H9 (cell line): ENCODE measurements at regions not wholly inside any gene's neighbourhood (a gene's known extent, or its start where the extent isn't known, plus 50 kb on each side); places are given as distances from the start of the nearest gene placed in this dataset.

Experiments
- DNase-seq: peaks from one replicate; pipeline ENCODE4 v3.0.0-alpha.2; 2017
- H2AFZ ChIP-seq: one replicate; pipeline ENCODE4 v1.6.1; 2013; ENCODE audit warnings: mild to moderate bottlenecking, low read length, control low read depth, moderate library complexity
- H2AK5ac ChIP-seq: 2 replicates; pipeline ENCODE4 v1.6.1; 2013; ENCODE audit warnings: low read length, control low read depth, mixed read lengths; ENCODE audit not compliant: insufficient read length
- H2BK120ac ChIP-seq: one replicate; pipeline ENCODE4 v1.6.1; 2013; ENCODE audit warnings: low read depth, mild to moderate bottlenecking, low read length, control low read depth, inconsistent platforms; ENCODE audit not compliant: poor library complexity, severe bottlenecking
- H2BK12ac ChIP-seq: 2 replicates; pipeline ENCODE4 v1.6.1; 2013; ENCODE audit warnings: low read length, control low read depth, mixed read lengths, low read depth; ENCODE audit not compliant: insufficient read length
- H2BK15ac ChIP-seq: 2 replicates; pipeline ENCODE4 v1.6.1; 2013; ENCODE audit warnings: low read depth, low read length, control low read depth
- H2BK20ac ChIP-seq: one replicate; pipeline ENCODE4 v1.6.1; 2013; ENCODE audit warnings: low read depth, mild to moderate bottlenecking, low read length, control low read depth, inconsistent platforms; ENCODE audit not compliant: poor library complexity, severe bottlenecking
- H2BK5ac ChIP-seq: 2 replicates; pipeline ENCODE4 v1.6.1; 2013; ENCODE audit warnings: low read length, control low read depth, mixed read lengths; ENCODE audit not compliant: insufficient read length
- H3K14ac ChIP-seq: 2 replicates; pipeline ENCODE4 v1.6.1; 2013; ENCODE audit warnings: low read length, control low read depth; ENCODE audit not compliant: insufficient read depth
- H3K18ac ChIP-seq: 2 replicates; pipeline ENCODE4 v1.6.1; 2013; ENCODE audit warnings: low read depth, mild to moderate bottlenecking, mixed read lengths, low read length, control low read depth; ENCODE audit not compliant: insufficient read length
- H3K23ac ChIP-seq: 2 replicates; pipeline ENCODE4 v1.6.1; 2013; ENCODE audit warnings: low read length, control low read depth, mixed read lengths, low read depth; ENCODE audit not compliant: insufficient read length
- H3K23me2 ChIP-seq: 2 replicates; pipeline ENCODE4 v1.6.1; 2013; ENCODE audit warnings: low read depth, mild to moderate bottlenecking, mixed read lengths, low read length, control low read depth; ENCODE audit not compliant: insufficient read length, poor library complexity, severe bottlenecking
- H3K27ac ChIP-seq: 2 replicates; pipeline ENCODE4 v1.5.1; 2013; ENCODE audit warnings: low read length, control low read depth, mixed read lengths, low read depth; ENCODE audit not compliant: insufficient read length
- H3K27me3 ChIP-seq: 2 replicates; pipeline ENCODE4 v1.6.1; 2013; ENCODE audit warnings: low read length, control low read depth, inconsistent platforms; ENCODE audit not compliant: insufficient read depth
- H3K4ac ChIP-seq: 2 replicates; pipeline ENCODE4 v1.6.1; 2013; ENCODE audit warnings: low read depth, mild to moderate bottlenecking, control low read depth, inconsistent platforms, low read length, moderate library complexity
- H3K4me1 ChIP-seq: 2 replicates; pipeline ENCODE4 v1.6.1; 2013; ENCODE audit warnings: low read length, control low read depth, inconsistent platforms; ENCODE audit not compliant: insufficient read depth
- H3K4me2 ChIP-seq: 2 replicates; pipeline ENCODE4 v1.6.1; 2013; ENCODE audit warnings: low read length, control low read depth, mixed read lengths; ENCODE audit not compliant: insufficient read length, insufficient read depth
- H3K56ac ChIP-seq: 2 replicates; pipeline ENCODE4 v1.6.1; 2013; ENCODE audit warnings: low read depth, mild to moderate bottlenecking, mixed read lengths, low read length, control low read depth; ENCODE audit not compliant: insufficient read length
- H3K79me1 ChIP-seq: 2 replicates; pipeline ENCODE4 v1.6.1; 2013; ENCODE audit warnings: low read depth, mild to moderate bottlenecking, moderate library complexity, low read length, control low read depth, inconsistent platforms; ENCODE audit not compliant: insufficient read depth, poor library complexity, severe bottlenecking
- H3K79me2 ChIP-seq: 2 replicates; pipeline ENCODE4 v1.6.1; 2013; ENCODE audit warnings: low read length, control low read depth, inconsistent platforms; ENCODE audit not compliant: insufficient read depth
- H3K9ac ChIP-seq: 2 replicates; pipeline ENCODE4 v1.6.1; 2013; ENCODE audit warnings: low read length, control low read depth, mixed read lengths; ENCODE audit not compliant: insufficient read length; ENCODE audit errors: extremely low read depth
- H3K9me3 ChIP-seq: one replicate; pipeline ENCODE4 v1.6.1; 2013; ENCODE audit warnings: low read depth, low read length, inconsistent platforms; ENCODE audit not compliant: control insufficient read depth
- H3T11ph ChIP-seq: one replicate; pipeline ENCODE4 v1.6.1; 2013; ENCODE audit warnings: mild to moderate bottlenecking, low read length, control low read depth, inconsistent platforms
- H4K20me1 ChIP-seq: one replicate; pipeline ENCODE4 v1.6.1; 2013; ENCODE audit not compliant: control insufficient read depth, insufficient read length, insufficient read depth
- H4K5ac ChIP-seq: 2 replicates; pipeline ENCODE4 v1.6.1; 2013; ENCODE audit warnings: low read depth, mild to moderate bottlenecking, mixed read lengths, low read length, control low read depth; ENCODE audit not compliant: insufficient read length
- H4K8ac ChIP-seq: replicated peaks from 2 replicates; pipeline ENCODE4 v1.6.1; 2013; ENCODE audit warnings: low read length, control low read depth, mixed read lengths, low read depth; ENCODE audit not compliant: insufficient read length
- H4K91ac ChIP-seq: 2 replicates; pipeline ENCODE4 v1.6.1; 2013; ENCODE audit warnings: low read depth, mild to moderate bottlenecking, moderate library complexity, mixed read lengths, low read length, control low read depth; ENCODE audit not compliant: insufficient read length
- H3K27ac Mint-ChIP-seq, 3 experiments: 2 replicates in 2 of 3; 3 replicates in 1 of 3; pipeline ENCODE4 v1.8.0; 2020 to 2021; ENCODE audit warnings: mixed read lengths in 3 of 3, mild to moderate bottlenecking in 1 of 3, moderate library complexity in 1 of 3
- H3K27me3 Mint-ChIP-seq: 2 replicates; pipeline ENCODE4 v1.8.0; 2021; ENCODE audit warnings: low read depth, mild to moderate bottlenecking, moderate library complexity, mixed read lengths
- H3K36me3 Mint-ChIP-seq, 3 experiments: 2 replicates in 2 of 3; 3 replicates in 1 of 3; pipeline ENCODE4 v1.8.0; 2020 to 2021; ENCODE audit warnings: low read depth in 3 of 3, mixed read lengths in 3 of 3; ENCODE audit not compliant: insufficient read depth in 1 of 3
- H3K4me1 Mint-ChIP-seq, 2 experiments: 2 replicates each; pipeline ENCODE4 v1.8.0; 2020; ENCODE audit warnings: mixed read lengths in 2 of 2
- H3K4me3 Mint-ChIP-seq, 2 experiments: 2 replicates in 1 of 2; 3 replicates in 1 of 2; pipeline ENCODE4 v1.8.0; 2020 to 2021; ENCODE audit warnings: mild to moderate bottlenecking in 2 of 2, mixed read lengths in 2 of 2, moderate library complexity in 1 of 2
- H3K9me3 Mint-ChIP-seq, 2 experiments: 2 replicates in 1 of 2; 3 replicates in 1 of 2; pipeline ENCODE4 v1.8.0; 2020; ENCODE audit warnings: mild to moderate bottlenecking in 2 of 2, mixed read lengths in 2 of 2, moderate library complexity in 1 of 2
- WGBS: extraction: QIAGEN DNeasy Blood & Tissue Kit; methylation state at CpG from one replicate; pipeline ENCODE4 v1.1.7; 2013; ENCODE audit warnings: missing lambda C conversion rate, low lambda C conversion rate, mixed read lengths; ENCODE audit not compliant: insufficient read length; ENCODE audit errors: extremely low coverage; 5-methylcytosine and 5-hydroxymethylcytosine counted together
- TF ChIP-seq, protein P1 (sequence below): fragments of 200-600 bp; sonication (generic); conservative IDR thresholded peaks from 3 replicates; pipeline ENCODE4 v1.8.0; 2021; ENCODE audit warnings: antibody characterized with exemption, mild to moderate bottlenecking

DNA sequence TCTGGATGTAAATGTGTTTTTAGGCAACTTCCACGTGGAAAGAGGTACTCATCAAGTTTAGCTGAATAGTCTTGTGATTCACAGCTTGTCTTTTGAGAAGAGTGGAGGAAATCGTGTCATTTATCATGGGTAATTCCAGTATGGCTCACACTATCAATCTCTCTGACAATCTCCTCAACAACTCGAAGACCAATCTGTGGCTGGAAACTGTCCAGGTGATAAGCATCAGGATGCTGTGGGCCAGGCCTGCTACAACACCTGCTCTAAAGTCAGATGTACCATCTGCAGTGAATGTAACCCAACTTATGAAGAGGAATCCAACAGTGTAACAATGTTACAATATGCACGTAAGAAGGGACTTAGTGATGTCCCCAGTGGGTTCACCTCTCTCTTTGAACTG is 132.1 kb upstream of the GK2 start:
- H3K27ac ChIP-seq, result no peak overlapping the region
- no peak for DNase-seq
- H2BK120ac ChIP-seq, result no peak overlapping the region
- H4K20me1 ChIP-seq, result no peaks in the 10 kb centered on the region
- no peak overlapping the region for H4K8ac ChIP-seq
- no peak overlapping the region for H3K4me2 ChIP-seq
- no peaks in the 10 kb centered on the region for H3K9me3 ChIP-seq
- H3K18ac ChIP-seq, result no peak overlapping the region
- TF ChIP-seq, protein P1, sequence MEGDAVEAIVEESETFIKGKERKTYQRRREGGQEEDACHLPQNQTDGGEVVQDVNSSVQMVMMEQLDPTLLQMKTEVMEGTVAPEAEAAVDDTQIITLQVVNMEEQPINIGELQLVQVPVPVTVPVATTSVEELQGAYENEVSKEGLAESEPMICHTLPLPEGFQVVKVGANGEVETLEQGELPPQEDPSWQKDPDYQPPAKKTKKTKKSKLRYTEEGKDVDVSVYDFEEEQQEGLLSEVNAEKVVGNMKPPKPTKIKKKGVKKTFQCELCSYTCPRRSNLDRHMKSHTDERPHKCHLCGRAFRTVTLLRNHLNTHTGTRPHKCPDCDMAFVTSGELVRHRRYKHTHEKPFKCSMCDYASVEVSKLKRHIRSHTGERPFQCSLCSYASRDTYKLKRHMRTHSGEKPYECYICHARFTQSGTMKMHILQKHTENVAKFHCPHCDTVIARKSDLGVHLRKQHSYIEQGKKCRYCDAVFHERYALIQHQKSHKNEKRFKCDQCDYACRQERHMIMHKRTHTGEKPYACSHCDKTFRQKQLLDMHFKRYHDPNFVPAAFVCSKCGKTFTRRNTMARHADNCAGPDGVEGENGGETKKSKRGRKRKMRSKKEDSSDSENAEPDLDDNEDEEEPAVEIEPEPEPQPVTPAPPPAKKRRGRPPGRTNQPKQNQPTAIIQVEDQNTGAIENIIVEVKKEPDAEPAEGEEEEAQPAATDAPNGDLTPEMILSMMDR, result no peak
- H3K4me1 ChIP-seq, result no peaks in the 10 kb centered on the region
- no peaks in the 10 kb centered on the region for H3K23me2 ChIP-seq
- no peaks in the 10 kb centered on the region for H3K27me3 Mint-ChIP-seq
- no peak overlapping the region for H2BK5ac ChIP-seq
- H2BK15ac ChIP-seq, result no peak overlapping the region
- no peak overlapping the region for H3K14ac ChIP-seq
- H3K9ac ChIP-seq, result no peak overlapping the region
- no peaks in the 10 kb centered on the region for H3K4me1 Mint-ChIP-seq
- no peak overlapping the region for H2BK12ac ChIP-seq
- no peak overlapping the region for H3K4ac ChIP-seq
- H3K27me3 ChIP-seq, result no peaks in the 10 kb centered on the region
- no peak overlapping the region for H3K27ac Mint-ChIP-seq
- no peak overlapping the region for H3K56ac ChIP-seq
- H2AK5ac ChIP-seq, result no peak overlapping the region
- no peaks in the 10 kb centered on the region for H3K79me2 ChIP-seq
- H3T11ph ChIP-seq, result no peak overlapping the region
- no peak overlapping the region for H2AFZ ChIP-seq
- H2BK20ac ChIP-seq, result no peak overlapping the region
- no peaks in the 10 kb centered on the region; a peak in 1 of 5 replicates for H3K9me3 Mint-ChIP-seq
- H3K23ac ChIP-seq, result no peak overlapping the region
- H3K36me3 Mint-ChIP-seq, result peaks cover 0 to 15% (median 0%) of the 10 kb centered on the region in 3 experiments; a peak in 2 of 7 replicates
- H4K91ac ChIP-seq, result no peak overlapping the region
- H4K5ac ChIP-seq, result no peak overlapping the region
- no peak overlapping the region for H3K4me3 Mint-ChIP-seq
- no peaks in the 10 kb centered on the region for H3K79me1 ChIP-seq
- no CpG with 5 or more reads among the region's 4 CpGs for WGBS
